OCI-M2 (cell line): ENCODE measurements at regions not wholly inside any gene's neighbourhood (a gene's known extent, or its start where the extent isn't known, plus 50 kb on each side); places are given as distances from the start of the nearest gene placed in this dataset.
"Not testable (repeated sequence)": the region's sequence is repeated elsewhere in the genome, so short reads cannot be mapped to it uniquely, and the experiment has no call there.

Source experiments
- DNase-seq: peaks from one replicate; lab custom pipeline; 2025; ENCODE audit not compliant: unreplicated experiment; lab: John Stamatoyannopoulos, UW

DNA sequence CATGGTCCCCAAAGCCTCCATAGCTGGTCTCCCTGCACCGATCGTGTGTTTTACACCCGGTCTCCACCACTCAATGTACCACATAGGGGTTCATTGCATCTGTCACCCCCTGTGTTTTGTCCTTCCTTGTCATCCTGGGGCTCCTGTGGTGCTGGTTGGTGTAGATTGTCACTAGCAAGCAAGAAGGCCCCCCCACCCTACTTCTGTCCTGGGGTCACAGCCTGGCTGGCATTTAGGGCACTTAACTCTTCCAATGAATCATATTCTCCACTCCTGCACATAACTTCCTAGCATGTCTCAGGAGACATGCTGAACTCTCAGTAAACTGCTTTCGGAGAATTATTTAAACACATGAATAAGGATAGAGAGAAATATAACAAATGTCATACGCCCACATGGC lies 161.4 kb downstream of the BCL2L11 start:
- DNase-seq, result not testable (repeated sequence)

DNA sequence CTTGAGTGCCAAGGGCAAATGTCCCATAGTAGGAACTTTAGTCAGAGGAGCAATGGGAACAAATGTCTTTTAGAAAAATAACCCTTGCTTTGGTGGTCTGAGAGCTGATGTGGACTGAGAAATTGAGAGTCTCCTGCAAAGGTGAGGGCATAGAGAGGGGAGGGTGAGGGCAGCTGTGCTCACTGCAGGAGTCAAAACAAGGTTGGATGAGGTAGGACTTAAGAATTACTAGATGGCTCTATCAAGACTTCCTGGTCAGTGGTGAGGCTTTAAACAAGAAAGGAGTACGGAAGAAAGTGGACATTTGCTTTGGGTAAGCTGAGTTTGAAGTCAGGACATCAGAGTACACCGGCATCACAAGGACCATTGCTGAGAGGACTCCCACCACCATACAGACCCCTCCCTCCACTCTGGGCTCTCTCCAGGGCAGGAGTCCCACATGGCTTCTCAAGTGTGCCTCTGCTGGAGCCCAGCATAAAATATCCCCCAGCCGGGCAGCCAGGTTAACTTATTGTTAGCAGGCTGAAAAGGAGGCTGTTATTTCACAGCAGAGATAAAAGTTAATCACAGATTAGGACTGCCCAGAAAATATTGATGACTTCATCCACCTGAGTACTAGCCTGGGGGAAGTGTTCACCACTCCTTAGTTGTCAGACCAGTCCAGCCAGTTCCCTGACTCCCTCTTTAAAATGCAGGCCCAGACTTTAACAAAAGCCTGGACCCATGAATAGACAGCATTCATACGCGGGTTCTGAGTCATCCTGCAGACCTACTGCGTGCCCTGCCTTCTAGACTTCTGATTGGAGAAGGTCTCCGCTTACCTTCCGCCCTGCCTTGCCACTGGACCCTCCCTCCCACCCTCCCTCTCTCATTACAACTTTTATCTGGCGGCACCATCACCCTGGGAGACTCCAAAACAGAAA lies 167.2 kb downstream of the BCL2L11 start:
- not testable (repeated sequence) for DNase-seq

DNA sequence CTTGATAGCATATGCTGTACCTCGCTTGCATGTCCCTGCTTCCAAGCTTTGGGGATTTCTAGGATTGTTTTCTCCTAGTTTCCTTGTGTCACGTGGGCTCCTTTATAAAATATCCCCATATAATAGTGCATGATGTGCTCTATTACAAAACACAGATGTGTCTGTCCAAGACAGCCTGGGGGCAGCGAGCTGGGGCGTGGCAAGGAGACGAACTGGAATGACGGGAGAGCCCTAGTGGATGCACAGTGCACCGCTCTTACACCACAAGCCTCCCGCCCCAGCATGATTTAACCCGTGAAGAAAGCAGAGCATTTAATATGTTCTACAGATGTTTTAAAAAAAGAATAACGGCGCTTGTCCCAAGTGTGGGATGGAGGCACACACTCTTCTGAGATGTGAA lies 169.7 kb downstream of the BCL2L11 start:
- DNase-seq, result not testable (repeated sequence)

- DNase-seq, result not testable (repeated sequence)
These were observed 170.9 kb downstream of the BCL2L11 start for GRCh38 chr2:111291566-111291965.

DNA sequence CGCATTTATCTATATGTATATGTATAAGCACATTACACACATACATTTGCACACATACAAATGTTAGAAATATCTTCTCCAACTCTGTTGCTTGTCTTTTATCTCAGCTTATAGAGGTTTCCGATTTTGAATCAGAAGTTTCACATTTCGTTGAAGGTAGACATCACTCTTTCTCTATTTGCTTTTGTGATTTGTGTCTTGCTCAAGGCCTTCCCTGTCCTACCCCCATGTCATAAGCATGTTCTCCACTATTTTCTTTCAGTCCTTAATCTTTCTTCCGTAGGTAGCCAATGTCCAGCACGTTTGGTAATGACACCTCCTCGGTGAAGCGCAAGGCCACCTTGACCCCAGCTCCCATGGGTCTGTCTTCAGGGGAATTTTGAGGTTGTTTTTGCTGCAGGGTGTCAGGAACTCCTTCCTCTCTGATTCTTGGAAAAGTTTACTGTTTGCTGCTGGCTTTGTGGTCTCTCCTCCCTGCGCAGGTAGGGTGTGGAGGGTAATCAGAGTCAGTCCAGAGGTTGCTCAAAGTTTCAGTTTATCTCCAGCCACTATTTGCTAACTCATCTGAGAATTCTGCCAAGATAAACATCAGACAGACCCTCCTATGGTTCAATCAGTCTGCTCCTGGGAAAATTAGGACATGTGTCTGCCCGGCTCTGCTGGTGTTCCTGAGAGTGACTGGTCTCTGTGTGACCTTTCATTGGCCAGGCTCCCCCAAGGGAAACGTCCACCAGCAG lies 171.7 kb downstream of the BCL2L11 start:
- not testable (repeated sequence) for DNase-seq

DNA sequence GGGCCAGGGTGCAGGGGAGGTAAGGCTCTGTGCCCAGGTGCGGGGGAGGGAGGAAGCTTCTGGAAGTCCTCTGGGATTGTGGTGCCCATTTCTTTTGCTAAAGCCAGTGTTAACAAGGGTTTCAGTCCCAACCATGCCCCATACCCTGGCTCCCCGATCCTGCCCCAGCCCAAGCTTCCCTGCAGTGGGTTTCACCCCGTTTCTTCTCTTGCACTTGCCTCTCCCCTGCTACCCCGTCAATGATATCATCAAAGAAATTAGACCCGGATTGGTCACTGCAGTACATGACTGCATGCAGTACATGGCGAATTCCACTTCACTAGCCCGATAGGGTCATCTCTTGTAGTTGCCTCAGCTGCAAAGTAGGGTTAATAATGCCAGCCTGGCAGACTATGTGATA lies 174.0 kb downstream of the BCL2L11 start:
- DNase-seq, result not testable (repeated sequence)

- not testable (repeated sequence) for DNase-seq
These were observed 175.5 kb downstream of the BCL2L11 start for GRCh38 chr2:111296122-111296804.

DNA sequence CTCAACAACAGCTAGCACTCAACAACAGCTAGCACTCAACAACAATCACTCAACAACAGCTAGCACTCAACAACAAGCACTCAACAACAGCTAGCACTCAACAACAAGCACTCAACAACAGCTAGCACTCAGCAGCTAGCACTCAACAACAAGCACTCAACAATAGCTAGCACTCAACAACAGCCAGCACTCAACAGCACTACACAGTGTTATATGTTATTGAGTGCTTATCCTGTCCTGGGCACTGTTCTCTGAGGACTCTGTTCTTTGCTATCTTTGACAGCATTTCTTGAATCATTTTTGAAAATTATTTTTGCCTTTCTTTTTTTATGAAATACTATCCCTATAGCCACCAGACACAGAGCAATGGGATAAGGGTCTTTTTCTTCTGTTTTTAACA lies 176.4 kb downstream of the BCL2L11 start:
- not testable (repeated sequence) for DNase-seq

DNA sequence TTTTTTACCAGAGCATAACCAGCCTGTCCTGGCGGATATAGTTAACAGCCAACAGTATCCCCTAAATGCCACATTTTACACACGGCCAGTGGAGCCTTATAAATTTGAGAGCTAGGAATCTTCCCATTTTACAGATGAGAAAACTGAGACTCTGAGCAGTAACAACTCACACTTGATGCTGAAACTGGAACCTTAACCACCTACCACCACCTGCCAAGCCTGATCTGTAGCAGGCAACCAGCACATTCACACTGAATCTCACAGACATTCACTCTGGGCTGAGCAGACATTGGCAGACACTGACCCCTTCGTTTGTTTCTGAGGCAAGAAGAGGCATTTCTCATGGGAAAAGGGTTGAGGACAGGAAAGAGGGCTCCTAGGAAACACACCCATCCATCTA lies 178.2 kb downstream of the BCL2L11 start:
- not testable (repeated sequence) for DNase-seq

- DNase-seq, result not testable (repeated sequence)
These were observed 178.9 kb downstream of the BCL2L11 start for GRCh38 chr2:111299635-111300034.

GRCh38 chr2:111301677-111302076 lies 181.0 kb downstream of the BCL2L11 start:
- DNase-seq, result not testable (repeated sequence)

- not testable (repeated sequence) for DNase-seq
These were observed 181.9 kb downstream of the BCL2L11 start for GRCh38 chr2:111302397-111303218.

GRCh38 chr2:111307302-111307701 lies 186.6 kb downstream of the BCL2L11 start:
- not testable (repeated sequence) for DNase-seq

GRCh38 chr2:111309231-111310075 lies 188.7 kb downstream of the BCL2L11 start:
- DNase-seq, result not testable (repeated sequence)

GRCh38 chr2:111310395-111310794 lies 189.7 kb downstream of the BCL2L11 start:
- DNase-seq, result not testable (repeated sequence)

GRCh38 chr2:111311568-111311967 lies 190.9 kb downstream of the BCL2L11 start:
- DNase-seq, result not testable (repeated sequence)

- not testable (repeated sequence) for DNase-seq
These were observed 192.3 kb downstream of the BCL2L11 start for GRCh38 chr2:111312897-111313607.

GRCh38 chr2:111313711-111314110 lies 193.0 kb downstream of the BCL2L11 start:
- DNase-seq, result not testable (repeated sequence)
